BLaER1 treated with 17β-estradiol and CSF1 and Interleukin-3, amounts not matched to agents 10 nM and 100 nM (cell line): ENCODE measurements at regions not wholly inside any gene's neighbourhood (a gene's known extent, or its start where the extent isn't known, plus 50 kb on each side); places are given as distances from the start of the nearest gene placed in this dataset.

Experiments
- H3K27ac ChIP-seq, 11 experiments: shearing (Covaris generic); formaldehyde crosslinking; 2 replicates each; pipeline ENCODE4 v1.8.1; 2022
- H3K27me3 ChIP-seq, 11 experiments: shearing (Covaris generic); formaldehyde crosslinking; 2 replicates each; pipeline ENCODE4 v1.8.1; 2022
- H3K36me3 ChIP-seq, 11 experiments: shearing (Covaris generic); formaldehyde crosslinking; 2 replicates each; pipeline ENCODE4 v1.8.1; 2022
- H3K4me1 ChIP-seq, 10 experiments: shearing (Covaris generic); formaldehyde crosslinking; 2 replicates each; pipeline ENCODE4 v1.8.1; 2022
- H3K4me2 ChIP-seq, 11 experiments: shearing (Covaris generic); formaldehyde crosslinking; 2 replicates each; pipeline ENCODE4 v1.8.1; 2022
- H3K4me3 ChIP-seq, 10 experiments: shearing (Covaris generic); formaldehyde crosslinking; 2 replicates each; pipeline ENCODE4 v1.8.1; 2022
- H3K9ac ChIP-seq, 11 experiments: shearing (Covaris generic); formaldehyde crosslinking; 2 replicates each; pipeline ENCODE4 v1.8.1; 2022
- H3K9me3 ChIP-seq, 11 experiments: shearing (Covaris generic); formaldehyde crosslinking; replicated peaks in 1 of 11; 2 replicates each; pipeline ENCODE4 v1.8.1; 2022
- H4K20me1 ChIP-seq, 11 experiments: shearing (Covaris generic); formaldehyde crosslinking; 2 replicates each; pipeline ENCODE4 v1.8.1; 2022
- Cebpa-rat ChIP-seq, 11 experiments: shearing (Covaris generic); IDR thresholded peaks; 2 replicates each; pipeline ENCODE4 v1.8.1; 2022

- H3K4me1 ChIP-seq = peaks cover 0 to 17% (median 7%) of the 10 kb centered on the region in 10 experiments; a peak in 10 of 20 replicates
- H3K9ac ChIP-seq = no peak overlapping the region
- no peak overlapping the region for H3K27ac ChIP-seq
- peaks cover 20 to 41% (median 27%) of the 10 kb centered on the region in 11 experiments for H3K9me3 ChIP-seq
- H3K4me2 ChIP-seq = no peak overlapping the region
- H3K27me3 ChIP-seq = no peaks in the 10 kb centered on the region
- no peaks in the 10 kb centered on the region for H4K20me1 ChIP-seq
- H3K36me3 ChIP-seq = no peaks in the 10 kb centered on the region
- TF ChIP-seq Cebpa-rat (IDR thresholded peaks at IDR 0.05) = no peak
- no peak overlapping the region for H3K4me3 ChIP-seq
These were observed 1328.6 kb downstream of the UQCRFS1 start for GRCh38 chr19:27884376-27884775.

- no peak for TF ChIP-seq Cebpa-rat (IDR thresholded peaks at IDR 0.05)
- Histone ChIP-seq H3K9ac (no peak overlapping the region), H3K4me1 (peaks cover 0 to 12% (median 7%) of the 10 kb centered on the region in 10 experiments; a peak in 10 of 20 replicates), H3K4me3 (no peak overlapping the region), H4K20me1 (no peaks in the 10 kb centered on the region), H3K4me2 (no peak overlapping the region), H3K9me3 (peaks cover 0 to 12% (median 7%) of the 10 kb centered on the region in 11 experiments; a peak in 13 of 22 replicates), H3K27ac (no peak overlapping the region), H3K27me3 (no peaks in the 10 kb centered on the region), H3K36me3 (peaks cover 0 to 7% (median 0%) of the 10 kb centered on the region in 11 experiments; a peak in 2 of 22 replicates)
These were observed 1331.7 kb downstream of the UQCRFS1 start for GRCh38 chr19:27881213-27881612.

GRCh38 chr19:27876976-27877512, 1335.9 kb downstream of the UQCRFS1 start:
- no peak overlapping the region for H3K4me3 ChIP-seq
- no peak overlapping the region for H3K9ac ChIP-seq
- no peak for TF ChIP-seq Cebpa-rat (IDR thresholded peaks at IDR 0.05)
- no peaks in the 10 kb centered on the region for H3K27me3 ChIP-seq
- H3K9me3 ChIP-seq = no peaks in the 10 kb centered on the region; a peak in 1 of 22 replicates
- H3K4me2 ChIP-seq = no peak overlapping the region
- peaks cover 0 to 7% (median 0%) of the 10 kb centered on the region in 11 experiments; a peak in 2 of 22 replicates for H3K36me3 ChIP-seq
- H3K4me1 ChIP-seq = no peaks in the 10 kb centered on the region
- H3K27ac ChIP-seq = no peak overlapping the region
- no peaks in the 10 kb centered on the region; a peak in 1 of 22 replicates for H4K20me1 ChIP-seq

- TF ChIP-seq Cebpa-rat (IDR thresholded peaks at IDR 0.05) = no peak
- no peak overlapping the region for H3K27ac ChIP-seq
- H3K27me3 ChIP-seq = no peaks in the 10 kb centered on the region
- no peak overlapping the region for H3K4me3 ChIP-seq
- H3K4me1 ChIP-seq = no peaks in the 10 kb centered on the region
- H4K20me1 ChIP-seq = no peaks in the 10 kb centered on the region; a peak in 1 of 22 replicates
- H3K9ac ChIP-seq = no peak overlapping the region
- H3K9me3 ChIP-seq = no peaks in the 10 kb centered on the region; a peak in 1 of 22 replicates
- H3K36me3 ChIP-seq = peaks cover 0 to 7% (median 0%) of the 10 kb centered on the region in 11 experiments; a peak in 2 of 22 replicates
- H3K4me2 ChIP-seq = no peak overlapping the region
These were observed 1336.5 kb downstream of the UQCRFS1 start for GRCh38 chr19:27876489-27876888.

GRCh38 chr19:27872370-27872769, 1340.6 kb downstream of the UQCRFS1 start:
- H4K20me1 ChIP-seq = no peaks in the 10 kb centered on the region; a peak in 1 of 22 replicates
- H3K9ac ChIP-seq = no peak overlapping the region
- H3K36me3 ChIP-seq = 0 out of 22 replicates have a peak, but pooled peaks cover 0 to 7% (median 0%) of the 10 kb centered on the region in 11 experiments
- H3K27me3 ChIP-seq = no peaks in the 10 kb centered on the region
- peaks cover 0 to 10% (median 0%) of the 10 kb centered on the region in 10 experiments; a peak in 6 of 20 replicates for H3K4me1 ChIP-seq
- TF ChIP-seq Cebpa-rat (IDR thresholded peaks at IDR 0.05) = no peak
- H3K4me2 ChIP-seq = no peak overlapping the region
- no peaks in the 10 kb centered on the region; a peak in 1 of 22 replicates for H3K9me3 ChIP-seq
- no peak overlapping the region for H3K27ac ChIP-seq
- no peak overlapping the region for H3K4me3 ChIP-seq

- Histone ChIP-seq H3K27me3 (no peaks in the 10 kb centered on the region), H3K9me3 (peaks cover 0 to 7% (median 0%) of the 10 kb centered on the region in 11 experiments; a peak in 5 of 22 replicates), H3K4me2 (no peak overlapping the region), H4K20me1 (no peaks in the 10 kb centered on the region; a peak in 1 of 22 replicates), H3K36me3 (peaks cover 0 to 7% (median 0%) of the 10 kb centered on the region in 11 experiments; a peak in 1 of 22 replicates), H3K9ac (no peak overlapping the region), H3K4me1 (peaks cover 0 to 10% (median 0%) of the 10 kb centered on the region in 10 experiments; a peak in 6 of 20 replicates), H3K27ac (no peak overlapping the region), H3K4me3 (no peak overlapping the region)
- no peak for TF ChIP-seq Cebpa-rat (IDR thresholded peaks at IDR 0.05)
These were observed 1342.7 kb downstream of the UQCRFS1 start for GRCh38 chr19:27870293-27870692.

- H3K4me3 ChIP-seq = no peak overlapping the region
- H3K36me3 ChIP-seq = peaks cover 0 to 4% (median 0%) of the 10 kb centered on the region in 11 experiments; a peak in 1 of 22 replicates
- no peak overlapping the region for H3K9ac ChIP-seq
- peaks cover 0 to 10% (median 0%) of the 10 kb centered on the region in 10 experiments; a peak in 6 of 20 replicates for H3K4me1 ChIP-seq
- no peaks in the 10 kb centered on the region for H4K20me1 ChIP-seq
- no peak for TF ChIP-seq Cebpa-rat (IDR thresholded peaks at IDR 0.05)
- peaks cover 0 to 13% (median 4%) of the 10 kb centered on the region in 11 experiments; a peak in 8 of 22 replicates for H3K9me3 ChIP-seq
- H3K27me3 ChIP-seq = no peaks in the 10 kb centered on the region
- no peak overlapping the region for H3K4me2 ChIP-seq
- no peak overlapping the region for H3K27ac ChIP-seq
These were observed 1344.9 kb downstream of the UQCRFS1 start for GRCh38 chr19:27868007-27868406.

GRCh38 chr19:27865927-27866777, 1346.8 kb downstream of the UQCRFS1 start:
- Histone ChIP-seq H3K27me3 (no peaks in the 10 kb centered on the region), H4K20me1 (no peaks in the 10 kb centered on the region), H3K4me3 (no peak overlapping the region), H3K27ac (no peak overlapping the region), H3K4me1 (peaks cover 0 to 10% (median 0%) of the 10 kb centered on the region in 10 experiments; a peak in 6 of 20 replicates), H3K9ac (no peak overlapping the region), H3K36me3 (peaks cover 0 to 4% (median 0%) of the 10 kb centered on the region in 11 experiments; a peak in 1 of 22 replicates), H3K4me2 (no peak overlapping the region), H3K9me3 (peaks cover 11 to 24% (median 15%) of the 10 kb centered on the region in 11 experiments; a peak in 21 of 22 replicates)
- no peak for TF ChIP-seq Cebpa-rat (IDR thresholded peaks at IDR 0.05)

- Histone ChIP-seq H3K9me3 (peaks cover 46 to 69% (median 52%) of the 10 kb centered on the region in 11 experiments), H3K9ac (no peak overlapping the region), H3K4me3 (no peak overlapping the region), H4K20me1 (no peaks in the 10 kb centered on the region), H3K27me3 (no peaks in the 10 kb centered on the region), H3K4me1 (no peaks in the 10 kb centered on the region), H3K36me3 (peaks cover 0 to 3% (median 0%) of the 10 kb centered on the region in 11 experiments; a peak in 1 of 22 replicates), H3K27ac (no peak overlapping the region), H3K4me2 (no peak overlapping the region)
- no peak for TF ChIP-seq Cebpa-rat (IDR thresholded peaks at IDR 0.05)
These were observed 1351.5 kb downstream of the UQCRFS1 start for GRCh38 chr19:27861411-27861975.
